Endothelial cell of umbilical vein (primary cell): ENCODE measurements at regions not wholly inside any gene's neighbourhood (a gene's known extent, or its start where the extent isn't known, plus 50 kb on each side); places are given as distances from the start of the nearest gene placed in this dataset.
"Not testable (repeated sequence)": the region's sequence is repeated elsewhere in the genome, so short reads cannot be mapped to it uniquely, and the experiment has no call there.

Experiments used
- BruUV-seq: library from RNA; stranded (reverse); fragments of 400-500 nt; replicated peaks from 2 replicates; lab custom pipeline; 2021; lab: Mats Ljungman, UMichigan
- CTCF ChIA-PET: fragments of 300-600, 350-600 bp; sonication (Branson Sonifier 250); formaldehyde crosslinking; loops from one replicate; lab custom pipeline; 2021; ENCODE audit warnings: antibody characterized with exemption, inconsistent platforms; lab: Charles Lee
- POLR2A ChIA-PET: fragments of 300-600, 350-600 bp; sonication (Branson Sonifier 250); formaldehyde crosslinking; loops from one replicate; lab custom pipeline; 2021; ENCODE audit warnings: antibody characterized with exemption, inconsistent platforms; lab: Charles Lee
- DNase-seq: peaks from one replicate; pipeline ENCODE4 v3.0.0-alpha.2; 2011; ENCODE audit warnings: low read depth, low spot score
- FAIRE-seq: peaks from 2 replicates; lab custom pipeline; 2011; peaks lifted over from hg19 to GRCh38; lab: Jason Lieb, UNC
- H2AFZ ChIP-seq: 2 replicates; pipeline ENCODE4 v1.6.0; 2012; ENCODE audit warnings: low read depth, low read length, control low read depth, inconsistent platforms
- H3K27ac ChIP-seq: 2 replicates; pipeline ENCODE4 v1.5.1; 2011; ENCODE audit warnings: low read depth, mild to moderate bottlenecking, control low read depth, low read length, moderate library complexity; ENCODE audit not compliant: insufficient read depth
- H3K27me3 ChIP-seq, 2 experiments: 2 replicates each; pipeline versions ENCODE4 v1.6.0 to v1.6.1; 2011; ENCODE audit warnings: low read length in 2 of 2, mixed read lengths in 1 of 2; ENCODE audit not compliant: control insufficient read depth in 2 of 2, insufficient read depth in 2 of 2
- H3K36me3 ChIP-seq, 2 experiments: 2 replicates in 1 of 2; 3 replicates in 1 of 2; pipeline ENCODE4 v1.5.1; 2011; ENCODE audit warnings: low read length in 2 of 2, mild to moderate bottlenecking in 1 of 2, moderate library complexity in 1 of 2; ENCODE audit not compliant: control insufficient read depth in 2 of 2, insufficient read depth in 2 of 2; ENCODE audit errors: extremely low read depth in 1 of 2
- H3K4me1 ChIP-seq: 3 replicates; pipeline ENCODE4 v1.5.1; 2011; ENCODE audit warnings: mild to moderate bottlenecking, low read length; ENCODE audit not compliant: control insufficient read depth, insufficient read depth; ENCODE audit errors: extremely low read depth
- H3K4me2 ChIP-seq: 2 replicates; pipeline ENCODE4 v1.6.1; 2011; ENCODE audit warnings: low read length, control low read depth, mixed read lengths; ENCODE audit not compliant: insufficient read depth
- H3K4me3 ChIP-seq, 3 experiments: fragments of 200-600 bp in 1 of 3; sonication (generic), shearing (Covaris generic) in 1 of 3; replicated peaks in 1 of 3; 2 replicates each; pipeline ENCODE4 v1.5.1; 2011 to 2016; ENCODE audit warnings: control low read depth in 3 of 3, low read length in 3 of 3, mild to moderate bottlenecking in 2 of 3, inconsistent platforms in 1 of 3, low read depth in 1 of 3, moderate library complexity in 1 of 3; ENCODE audit not compliant: insufficient read depth in 1 of 3
- H3K79me2 ChIP-seq: 2 replicates; pipeline ENCODE4 v1.6.0; 2012; ENCODE audit warnings: low read length, inconsistent platforms; ENCODE audit not compliant: control insufficient read depth, insufficient read depth
- H3K9ac ChIP-seq: replicated peaks from 2 replicates; pipeline ENCODE3; 2011; ENCODE audit warnings: low read length, control low read depth; ENCODE audit not compliant: insufficient read depth; ENCODE audit errors: extremely low read depth
- H3K9me1 ChIP-seq: replicated peaks from 3 replicates; pipeline ENCODE4 v1.6.0; 2011; ENCODE audit warnings: mild to moderate bottlenecking, low read length; ENCODE audit not compliant: control insufficient read depth, insufficient read depth; ENCODE audit errors: extremely low read depth
- H3K9me3 ChIP-seq: replicated peaks from 2 replicates; pipeline ENCODE4 v1.5.1; 2012; ENCODE audit warnings: low read length, inconsistent platforms; ENCODE audit not compliant: control insufficient read depth, insufficient read depth
- H4K20me1 ChIP-seq: replicated peaks from 2 replicates; pipeline ENCODE3; 2011; ENCODE audit warnings: mild to moderate bottlenecking, low read length; ENCODE audit not compliant: control insufficient read depth, insufficient read depth; ENCODE audit errors: extremely low read depth
- dilution Hi-C: fragments of 300-500 bp; cut with MboI; formaldehyde crosslinking; loops from one replicate; pipeline ENCODE4 v1.15.0; 2019; ENCODE audit warnings: low sequenced_read_pairs; ENCODE audit not compliant: extremely low pct_ligation_motif_present
- intact Hi-C: fragments of 100-400 bp; cut with micrococcal nuclease; formaldehyde crosslinking; loops from one replicate; pipeline ENCODE4 v1.10.0; 2022

GRCh38 chr7:65789943-65790342, 82.9 kb upstream of the VKORC1L1 start:
- FAIRE-seq = not testable (repeated sequence)

GRCh38 chr7:65791788-65792187, 81.1 kb upstream of the VKORC1L1 start:
- H3K9me3 ChIP-seq, BruUV-seq, POLR2A ChIA-PET, H3K27me3 ChIP-seq, H3K9me1 ChIP-seq, H3K9ac ChIP-seq, H4K20me1 ChIP-seq, H3K36me3 ChIP-seq, H2AFZ ChIP-seq, DNase-seq, H3K27ac ChIP-seq, H3K4me3 ChIP-seq, H3K4me2 ChIP-seq, FAIRE-seq, CTCF ChIA-PET, dilution Hi-C loops, H3K79me2 ChIP-seq: not testable (repeated sequence)
- H3K4me1 ChIP-seq = peaks cover 16% of the 10 kb centered on the region
- intact Hi-C loops = loop anchor here (10.0 kb wide), 1 partner anchor 83 kb away; the partner anchor contains the start of gene VKORC1L1

More at GRCh38 chr7:65789943-65790342, 82.9 kb upstream of the VKORC1L1 start:
- H3K4me3 ChIP-seq, H3K36me3 ChIP-seq, DNase-seq, BruUV-seq, H2AFZ ChIP-seq, H3K9me1 ChIP-seq, POLR2A ChIA-PET, H3K9me3 ChIP-seq, H4K20me1 ChIP-seq, H3K27me3 ChIP-seq, H3K79me2 ChIP-seq, H3K27ac ChIP-seq, dilution Hi-C loops, H3K9ac ChIP-seq, H3K4me2 ChIP-seq, CTCF ChIA-PET: not testable (repeated sequence)
- intact Hi-C loops = loop anchor here (10.0 kb wide), 1 partner anchor 85 kb away; the partner anchor contains the start of gene VKORC1L1
- H3K4me1 ChIP-seq = peaks cover 10% of the 10 kb centered on the region

- DNase-seq, H4K20me1 ChIP-seq, H3K27ac ChIP-seq, CTCF ChIA-PET, H3K9me3 ChIP-seq, dilution Hi-C loops, H3K36me3 ChIP-seq, H3K9ac ChIP-seq, POLR2A ChIA-PET, H3K27me3 ChIP-seq, FAIRE-seq, H2AFZ ChIP-seq, H3K79me2 ChIP-seq, H3K4me2 ChIP-seq, H3K4me3 ChIP-seq, BruUV-seq, H3K9me1 ChIP-seq: not testable (repeated sequence)
- intact Hi-C loops = loop anchor here (10.0 kb wide), 1 partner anchor 82 kb away; the partner anchor contains the start of gene VKORC1L1
- H3K4me1 ChIP-seq = peaks cover 18% of the 10 kb centered on the region
These were observed 80.1 kb upstream of the VKORC1L1 start for GRCh38 chr7:65792726-65793125.
